Testis (tissue), 2 donors: ENCODE measurements at regions not wholly inside any gene's neighbourhood (a gene's known extent, or its start where the extent isn't known, plus 50 kb on each side); places are given as distances from the start of the nearest gene placed in this dataset.

Experiments
- CTCF ChIP-seq, 3 experiments: fragments of 450-650 bp in 2 of 3; fragments of 200-600 bp in 1 of 3; sonication (generic) in 1 of 3; IDR thresholded peaks; one replicate each; pipeline ENCODE4 v1.5.1; 2016 to 2019; ENCODE audit warnings: antibody characterized with exemption in 3 of 3, mild to moderate bottlenecking in 2 of 3, moderate library complexity in 1 of 3
- POLR2A ChIP-seq: fragments of 450-650 bp; IDR thresholded peaks from one replicate; pipeline ENCODE4 v1.6.1; 2017; ENCODE audit warnings: antibody characterized with exemption, mild to moderate bottlenecking, moderate library complexity

- TF ChIP-seq CTCF (IDR thresholded peaks at IDR 0.05), result no peak
- TF ChIP-seq POLR2A, result no peak
These were observed 275.8 kb upstream of the RBMS3 start for GRCh38 chr3:29004885-29005599.
